GM12892 (cell line): ENCODE measurements at regions not wholly inside any gene's neighbourhood (a gene's known extent, or its start where the extent isn't known, plus 50 kb on each side); places are given as distances from the start of the nearest gene placed in this dataset.

Source experiments
- POLR2A ChIP-seq: IDR thresholded peaks from 2 replicates; pipeline ENCODE4 v1.6.1; 2011; ENCODE audit warnings: low read depth, low read length, control low read depth
- POLR2AphosphoS5 ChIP-seq: IDR thresholded peaks from 2 replicates; pipeline ENCODE4 v1.6.1; 2011; ENCODE audit warnings: low read depth, low read length, control low read depth

GRCh38 chrX:106284431-106285025 is 116.4 kb downstream of the PWWP3B start:
- no peak for TF ChIP-seq POLR2A
- no peak for TF ChIP-seq POLR2AphosphoS5
